Activated CD8-positive, alpha-beta memory T cell treated with anti-CD3 and anti-CD28 coated beads for 4 hours (primary cell): ENCODE measurements at regions not wholly inside any gene's neighbourhood (a gene's known extent, or its start where the extent isn't known, plus 50 kb on each side); places are given as distances from the start of the nearest gene placed in this dataset.
A peak's percentile ranks its signal among the peaks of the same experiment; 100 is the strongest.
"Not testable (repeated sequence)": the region's sequence is repeated elsewhere in the genome, so short reads cannot be mapped to it uniquely, and the experiment has no call there.

Experiments
- DNase-seq, 2 donors: peaks; one replicate each; pipeline ENCODE4 v3.0.0-alpha.2; 2020; ENCODE audit warnings: low read depth in 2 of 2

GRCh38 chr7:70846208-70846607 lies 285.7 kb upstream of the GALNT17 start:
- DNase-seq: no peak

DNA sequence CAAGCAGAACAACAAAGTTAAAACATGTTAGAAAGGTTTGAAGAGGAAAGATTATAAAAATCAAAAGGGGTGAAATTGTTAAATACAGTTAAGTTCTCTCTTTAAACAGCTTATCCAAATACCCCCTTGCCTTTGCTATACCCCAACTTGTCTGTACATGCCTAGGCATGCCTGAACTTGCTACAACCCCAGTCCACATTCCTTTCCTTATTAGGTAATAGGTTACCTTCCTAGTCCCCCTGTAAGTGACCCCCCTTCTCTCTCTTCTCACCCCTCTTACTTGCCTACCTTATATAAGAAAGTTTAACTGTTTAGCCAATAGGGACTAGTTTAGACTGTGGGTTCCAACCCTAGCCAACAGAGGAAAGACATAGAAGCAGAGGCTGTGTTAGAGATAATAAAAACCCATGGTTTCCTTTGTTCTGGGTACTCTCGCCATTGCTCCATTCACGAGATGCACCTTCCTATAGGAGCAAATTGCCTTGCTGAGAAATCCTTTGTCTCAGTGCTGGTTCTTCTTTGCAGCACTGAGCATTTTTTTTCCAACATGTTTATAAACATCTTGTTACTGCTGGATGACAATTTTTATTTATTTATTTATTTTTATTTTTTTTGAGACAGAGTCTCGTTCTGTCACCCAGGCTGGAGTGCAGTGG lies 282.2 kb upstream of the GALNT17 start:
- no peak for DNase-seq

- no peak for DNase-seq
Measured at GRCh38 chr7:70855373-70855772, 276.6 kb upstream of the GALNT17 start.

DNA sequence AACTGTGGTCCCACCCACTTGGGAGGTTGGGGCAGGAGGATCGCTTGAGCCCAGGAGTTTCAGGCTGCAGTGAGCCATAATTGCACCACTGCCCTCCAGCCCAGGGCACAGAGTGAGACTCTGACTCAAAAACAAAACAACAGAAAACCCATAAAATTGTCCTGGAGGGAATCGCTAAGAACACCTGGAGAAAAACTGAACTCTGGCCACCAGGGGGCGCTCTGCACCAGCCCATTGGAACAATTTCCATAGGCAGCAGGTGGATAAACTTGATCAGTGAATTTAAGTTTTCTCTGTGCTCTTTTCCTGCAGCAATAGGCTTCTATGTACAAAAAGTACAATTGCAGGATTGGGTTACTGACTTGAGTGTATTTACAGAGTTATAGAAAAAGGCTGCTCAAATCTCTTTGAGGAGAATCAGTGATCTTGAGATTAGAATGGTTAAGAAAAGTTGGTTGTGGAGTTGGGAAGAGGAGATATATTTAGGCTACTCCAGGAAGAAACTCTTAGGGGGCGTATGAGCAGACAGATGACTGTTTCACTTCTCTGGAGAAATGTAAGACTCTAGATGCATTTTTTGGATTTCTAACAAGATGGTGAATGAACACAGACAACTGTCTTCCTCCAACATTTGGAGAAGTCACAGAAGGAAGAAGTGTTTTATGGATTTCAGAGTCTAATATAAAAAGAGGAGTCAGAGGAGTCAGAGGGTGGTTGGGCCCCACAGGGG lies 274.9 kb upstream of the GALNT17 start:
- DNase-seq: peak; percentile 1 to 13

DNA sequence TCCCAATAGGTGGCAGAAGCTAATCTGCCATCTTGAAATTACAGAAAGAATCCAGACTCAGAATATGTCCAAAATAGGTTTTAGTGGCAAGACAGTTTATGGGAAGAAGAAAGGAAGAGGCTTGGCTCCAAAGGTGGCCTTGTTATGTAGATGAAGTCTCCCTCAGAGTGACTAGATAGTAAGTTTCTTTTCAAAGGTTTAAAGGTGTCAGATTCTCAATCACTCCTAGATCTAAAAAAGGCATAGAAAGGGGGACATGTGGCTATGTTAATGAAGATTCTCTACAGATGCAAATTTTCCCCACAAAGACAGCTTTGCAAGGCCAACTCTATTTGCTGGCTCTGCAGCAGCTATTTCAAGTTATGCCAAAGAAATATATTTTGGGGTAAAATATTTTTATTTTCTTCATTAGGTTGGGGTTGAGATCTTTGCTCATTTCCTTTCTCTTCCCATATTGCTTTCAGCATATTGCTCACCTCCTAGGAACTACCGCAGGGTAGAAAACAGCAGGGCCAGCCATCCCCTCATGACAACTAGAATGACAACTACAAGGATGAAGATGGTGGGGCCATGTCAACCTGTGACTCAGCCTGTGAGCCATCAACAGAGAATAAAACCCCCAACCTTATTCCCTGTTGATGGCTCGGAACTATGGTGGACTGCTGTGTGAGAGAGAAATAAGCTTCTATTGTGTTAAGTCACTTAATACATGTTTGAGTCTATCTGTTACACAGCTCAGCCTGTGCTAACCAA lies 274.0 kb upstream of the GALNT17 start:
- DNase-seq: no peak

GRCh38 chr7:70867513-70867912 lies 264.4 kb upstream of the GALNT17 start:
- DNase-seq: no peak

GRCh38 chr7:70870349-70870748 lies 261.6 kb upstream of the GALNT17 start:
- DNase-seq: no peak

GRCh38 chr7:70872188-70872587 lies 259.8 kb upstream of the GALNT17 start:
- DNase-seq: no peak

GRCh38 chr7:70881167-70881847 lies 250.6 kb upstream of the GALNT17 start:
- no peak for DNase-seq

DNA sequence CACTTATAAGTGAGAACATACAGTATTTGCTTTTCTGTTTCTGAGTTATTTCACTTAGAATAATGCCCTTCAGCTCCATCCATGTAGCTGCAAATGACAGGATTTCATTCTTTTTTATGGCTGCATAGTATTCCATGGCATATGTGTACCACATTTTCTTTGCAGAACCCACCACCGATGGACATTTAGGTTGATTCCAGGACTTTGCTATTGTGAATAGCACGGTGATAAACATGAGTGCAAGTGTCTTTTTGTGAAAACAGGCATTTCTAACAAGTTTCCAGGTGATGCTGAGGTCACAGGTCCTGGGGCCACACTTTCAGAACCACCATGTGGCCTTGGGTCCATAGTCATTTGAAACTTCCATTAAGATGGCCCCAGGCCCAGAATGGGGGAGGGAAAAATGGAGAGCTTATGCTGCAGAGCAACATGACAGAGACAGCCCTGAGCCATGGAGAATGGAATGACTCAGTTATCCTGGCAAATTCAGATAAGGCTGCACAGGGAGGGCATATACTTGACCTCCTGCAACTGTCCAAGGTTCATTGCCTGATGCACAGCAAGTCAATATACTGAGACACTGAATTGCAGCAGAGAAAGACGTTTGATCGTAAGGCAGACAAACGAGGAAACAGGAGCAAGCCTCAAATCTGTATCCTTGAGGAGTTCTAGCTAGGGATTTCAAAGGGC lies 248.0 kb upstream of the GALNT17 start:
- DNase-seq: no peak

GRCh38 chr7:70884440-70884764 lies 247.5 kb upstream of the GALNT17 start:
- DNase-seq: no peak

- DNase-seq: no peak
Measured at GRCh38 chr7:70884809-70885208, 247.1 kb upstream of the GALNT17 start.

GRCh38 chr7:70886547-70886946 lies 245.4 kb upstream of the GALNT17 start:
- no peak for DNase-seq

GRCh38 chr7:70887186-70887585 lies 244.8 kb upstream of the GALNT17 start:
- no peak for DNase-seq

GRCh38 chr7:70890147-70890969 lies 241.6 kb upstream of the GALNT17 start:
- DNase-seq: no peak

- no peak for DNase-seq
Measured at GRCh38 chr7:70893422-70893821, 238.5 kb upstream of the GALNT17 start.

DNA sequence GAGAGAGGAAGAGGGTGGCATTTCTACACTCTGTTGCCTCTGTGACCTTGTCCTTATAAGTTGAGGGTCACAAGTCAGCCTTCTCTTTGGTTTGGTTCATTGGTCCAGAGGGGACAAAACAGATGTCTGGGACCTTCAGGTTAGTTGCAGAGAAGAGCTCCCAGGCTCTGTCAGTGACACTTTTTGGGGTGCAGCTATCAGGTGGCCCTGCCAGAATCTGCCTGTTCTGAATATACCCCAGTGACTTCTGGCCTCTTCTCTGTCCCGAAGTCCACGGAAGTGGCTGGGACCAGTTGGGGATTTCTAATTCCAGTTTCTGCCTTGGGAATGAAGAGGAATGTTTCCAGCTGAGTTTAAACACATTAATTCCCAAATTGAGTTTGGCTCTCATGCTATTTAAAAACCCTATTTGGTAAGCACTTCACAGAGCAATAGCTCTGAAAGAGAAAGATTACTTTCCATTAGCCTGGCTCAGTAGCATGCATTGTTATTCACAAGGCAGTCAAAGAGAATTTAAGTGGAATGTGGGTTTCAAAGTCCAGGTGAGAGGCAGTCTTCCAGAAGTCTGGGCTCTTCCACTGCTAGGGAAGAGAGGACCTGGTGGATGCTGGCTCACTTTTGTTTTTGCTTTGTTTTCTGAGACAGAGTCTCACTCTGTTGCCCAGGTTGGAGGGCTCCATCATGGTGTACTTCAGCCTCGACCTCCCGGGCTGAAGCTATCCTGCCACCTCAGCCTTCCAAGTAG lies 237.8 kb upstream of the GALNT17 start:
- DNase-seq: no peak

GRCh38 chr7:70894799-70895198 lies 237.1 kb upstream of the GALNT17 start:
- DNase-seq: no peak

DNA sequence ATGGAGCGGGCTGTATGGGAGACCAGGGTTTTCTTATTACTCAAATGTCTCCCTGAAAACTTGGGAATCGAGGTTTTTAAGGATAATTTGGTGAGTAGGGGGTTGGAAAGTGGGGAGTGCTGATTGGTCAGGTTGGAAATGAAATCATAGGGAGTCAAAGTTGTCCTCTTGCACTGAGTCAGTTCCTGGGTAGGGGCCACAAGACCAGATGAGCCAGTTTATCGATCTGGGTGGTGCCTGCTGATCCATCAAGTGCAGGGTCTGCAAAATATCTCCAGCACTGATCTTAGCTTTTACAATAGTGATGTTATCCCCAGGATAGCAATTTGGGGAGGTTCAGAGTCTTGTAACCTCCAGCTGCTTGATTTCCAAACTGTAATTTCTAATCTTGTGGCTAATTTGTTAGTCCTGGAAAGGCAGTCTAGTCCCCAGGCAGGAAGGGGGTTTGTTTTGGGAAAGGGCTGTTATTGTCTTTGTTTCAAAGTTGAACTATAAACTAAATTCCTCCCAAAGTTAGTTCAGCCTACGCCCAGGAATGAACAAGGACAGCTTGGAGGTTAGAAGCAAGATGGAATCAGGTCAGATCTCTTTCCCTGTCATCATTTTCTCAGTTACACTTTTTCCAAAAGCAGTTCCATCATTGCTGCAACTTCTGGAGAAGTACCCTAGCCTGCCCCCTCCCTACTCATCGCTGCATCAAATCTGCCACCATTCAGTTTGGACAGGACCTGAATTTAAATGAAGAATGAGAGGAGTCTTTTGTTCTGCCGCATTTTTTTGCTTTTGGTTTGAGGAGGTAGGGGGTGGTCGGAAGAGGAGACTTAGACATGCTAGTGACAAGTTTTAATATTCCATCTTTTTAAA lies 236.4 kb upstream of the GALNT17 start:
- DNase-seq: not testable (repeated sequence)
